NCI-H2171 (cell line): ENCODE measurements at regions not wholly inside any gene's neighbourhood (a gene's known extent, or its start where the extent isn't known, plus 50 kb on each side); places are given as distances from the start of the nearest gene placed in this dataset.

Experiments
- DNase-seq: peaks from one replicate; lab custom pipeline; 2025; lab: John Stamatoyannopoulos, UW

DNA sequence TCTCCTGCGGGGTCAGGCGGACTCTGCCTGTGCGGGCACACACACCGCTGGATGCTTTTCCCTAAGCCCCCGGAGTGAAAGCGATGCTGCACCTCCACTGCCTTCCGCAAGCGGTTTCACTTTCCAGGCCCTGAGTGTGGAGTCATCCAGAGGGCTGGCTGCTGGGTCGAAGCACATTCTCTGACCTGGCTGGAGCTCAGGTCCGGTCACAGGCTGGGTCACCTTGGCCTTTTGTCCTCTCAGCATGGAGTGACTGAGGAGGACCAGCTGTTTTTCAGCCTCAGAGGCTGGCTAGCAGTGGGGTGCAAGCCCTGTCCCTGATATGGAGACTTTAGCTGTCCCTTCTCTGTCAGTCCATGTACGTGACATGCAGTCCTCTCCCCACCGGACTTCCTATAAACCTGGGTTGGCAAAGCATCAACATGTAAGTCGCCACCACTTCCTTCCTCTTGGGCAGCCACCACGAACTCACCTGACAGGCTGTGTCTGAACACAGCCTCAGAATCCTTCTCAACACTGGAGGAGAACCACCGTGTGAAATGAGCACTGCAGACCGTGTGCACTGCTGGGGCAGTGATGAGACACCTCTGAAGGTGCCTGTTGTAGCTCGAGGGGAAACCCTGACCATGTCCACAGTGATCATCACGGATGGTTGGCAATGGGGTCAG lies 51.3 kb downstream of the GADD45G start:
- no peak for DNase-seq

- peak; percentile 80 for DNase-seq
Measured at GRCh38 chr9:89657295-89657694, 52.5 kb downstream of the GADD45G start.

GRCh38 chr9:89657765-89658164 lies 53.0 kb downstream of the GADD45G start:
- DNase-seq: no peak

GRCh38 chr9:89658401-89658800 lies 53.6 kb downstream of the GADD45G start:
- DNase-seq: no peak

DNA sequence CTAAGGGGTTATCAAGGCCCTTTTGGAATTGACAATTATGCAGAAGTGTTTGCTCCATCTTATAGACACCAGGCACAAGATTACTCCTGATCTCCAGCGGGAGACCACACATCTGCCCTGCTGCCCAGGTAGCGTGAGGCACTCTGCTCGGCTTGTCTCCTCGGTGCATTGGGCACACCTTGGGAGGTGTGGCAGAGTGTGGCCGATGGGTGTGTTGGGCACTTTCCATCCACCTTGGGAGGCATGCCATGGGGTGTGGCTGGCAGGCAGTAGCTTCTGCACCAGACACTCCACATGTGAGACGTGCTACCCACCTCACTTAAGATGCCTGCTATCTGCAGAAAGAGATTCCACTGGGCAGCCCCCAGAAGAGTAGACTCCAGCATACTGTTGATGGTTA lies 54.1 kb downstream of the GADD45G start:
- no peak for DNase-seq

DNA sequence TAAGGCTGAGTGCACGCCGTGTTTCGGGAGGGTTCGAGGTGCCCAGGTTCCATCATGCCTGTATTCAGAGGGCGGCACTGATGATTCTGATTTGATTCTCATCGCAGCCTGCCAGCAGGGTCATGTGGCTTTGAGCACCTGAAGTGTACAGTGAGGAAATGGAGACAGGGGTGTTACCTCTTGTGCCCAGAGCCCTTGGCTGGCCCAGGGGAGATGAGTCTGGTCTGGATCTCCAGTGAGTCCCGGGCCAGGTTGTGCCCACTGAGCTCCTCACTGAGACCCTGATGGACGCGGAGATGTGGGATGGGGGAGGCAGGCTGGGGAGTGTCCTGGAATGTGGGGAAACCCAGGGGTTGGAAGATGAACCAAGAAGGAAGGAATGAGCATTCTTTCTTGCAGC lies 54.7 kb downstream of the GADD45G start:
- no peak for DNase-seq

DNA sequence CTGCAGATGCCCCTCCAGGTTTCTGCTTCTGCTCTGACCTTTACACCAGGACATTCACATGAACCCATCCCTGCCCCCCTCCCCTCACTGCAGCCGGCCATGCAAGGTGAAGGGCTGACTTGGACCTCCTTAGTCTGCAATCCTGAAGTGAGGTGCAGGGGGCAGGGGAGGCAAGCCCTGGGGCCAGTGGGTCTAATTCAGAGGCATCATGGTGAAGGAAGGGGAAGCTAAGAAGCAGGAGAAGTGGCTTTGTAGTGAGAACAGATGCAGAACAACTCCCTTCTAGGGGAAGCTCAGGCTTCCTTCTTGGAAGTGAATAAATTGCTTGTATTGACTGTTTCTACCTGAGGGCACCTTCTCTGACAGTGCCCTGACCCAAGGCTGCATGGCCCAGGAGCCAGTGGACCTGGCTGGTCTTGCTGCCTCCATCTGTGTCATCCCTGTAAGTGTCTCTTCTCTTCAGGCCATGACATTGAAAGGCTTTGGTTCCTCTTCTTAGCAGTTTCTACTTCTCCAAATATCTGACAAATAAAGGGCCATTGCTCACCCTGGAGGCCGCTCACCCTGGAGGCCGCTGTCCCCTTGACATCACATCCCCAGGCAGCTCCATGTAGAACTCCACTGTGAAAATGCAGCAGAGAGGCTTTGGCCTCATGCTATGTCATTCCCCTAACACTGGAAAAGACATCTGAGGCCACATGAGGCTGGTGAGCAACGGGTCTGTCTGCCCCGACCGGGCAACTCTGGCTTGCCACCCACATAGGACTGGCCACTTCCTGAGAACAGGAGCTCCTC lies 55.3 kb downstream of the GADD45G start:
- DNase-seq: no peak

- no peak for DNase-seq
Measured at GRCh38 chr9:89661391-89661949, 56.7 kb downstream of the GADD45G start.

DNA sequence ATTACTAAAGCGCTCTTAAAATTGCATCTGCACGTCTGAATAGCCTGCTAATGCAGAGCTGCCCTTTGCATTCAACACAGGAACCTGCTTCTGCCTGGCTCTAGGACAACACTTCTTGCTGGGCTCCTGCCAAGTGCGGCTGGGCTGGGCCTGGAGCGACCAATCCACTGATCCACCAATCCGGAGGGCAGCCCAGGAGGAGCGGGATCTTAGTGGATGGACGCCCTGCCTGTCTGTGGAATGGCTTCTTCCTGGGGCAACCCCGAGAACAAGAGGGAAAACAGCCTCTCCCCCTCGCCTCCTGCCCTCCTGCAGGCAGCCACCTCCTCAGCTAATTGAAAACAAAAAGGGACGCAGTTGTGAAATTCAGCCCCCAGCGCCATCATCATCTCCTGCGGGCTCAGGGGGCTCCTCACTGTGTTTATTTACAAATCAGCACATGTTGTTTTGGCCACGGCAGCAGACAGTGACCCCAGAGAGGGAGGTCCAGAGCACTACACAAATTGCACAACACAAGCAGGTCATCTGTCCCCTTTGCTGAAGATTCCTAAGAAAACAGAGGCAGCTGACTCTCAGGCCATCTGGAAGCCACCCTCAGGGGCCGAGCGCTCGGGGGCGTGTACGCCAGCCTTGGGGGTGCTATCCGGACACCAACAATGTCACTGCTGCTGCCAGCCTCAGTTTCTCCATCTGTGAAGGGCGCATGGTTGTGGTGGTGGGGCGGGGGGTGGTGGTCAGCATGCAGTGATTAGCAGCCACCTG lies 57.3 kb downstream of the GADD45G start:
- DNase-seq: peak; percentile 96

GRCh38 chr9:89662718-89663613 lies 58.2 kb downstream of the GADD45G start:
- no peak for DNase-seq

GRCh38 chr9:89663614-89663970 lies 58.8 kb downstream of the GADD45G start:
- DNase-seq: no peak

- DNase-seq: no peak
Measured at GRCh38 chr9:89664010-89664409, 59.2 kb downstream of the GADD45G start.

DNA sequence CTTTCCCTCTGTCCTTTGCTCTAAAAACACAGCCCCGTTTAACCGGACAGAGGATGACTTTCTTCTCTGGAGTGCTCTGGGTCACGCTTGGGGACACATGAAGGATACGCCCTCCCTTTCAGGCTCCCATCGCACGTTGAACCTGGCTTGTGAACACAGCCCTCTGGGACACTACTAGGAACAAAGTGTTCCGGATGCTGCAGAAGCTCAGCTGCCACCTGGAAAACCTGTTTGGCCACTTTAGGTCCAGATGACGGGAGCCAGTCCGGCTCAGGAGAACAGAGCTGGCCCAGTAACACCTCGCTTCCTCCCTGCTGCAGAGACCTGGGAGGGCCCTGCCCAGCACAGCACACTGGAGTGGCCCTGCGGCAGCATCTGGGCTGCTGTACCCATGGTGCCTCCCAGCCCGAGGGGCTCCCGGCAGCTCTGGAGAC lies 60.1 kb downstream of the GADD45G start:
- DNase-seq: no peak

GRCh38 chr9:89666364-89666763 lies 61.6 kb downstream of the GADD45G start:
- no peak for DNase-seq

GRCh38 chr9:89666950-89667349 lies 62.1 kb downstream of the GADD45G start:
- DNase-seq: no peak

DNA sequence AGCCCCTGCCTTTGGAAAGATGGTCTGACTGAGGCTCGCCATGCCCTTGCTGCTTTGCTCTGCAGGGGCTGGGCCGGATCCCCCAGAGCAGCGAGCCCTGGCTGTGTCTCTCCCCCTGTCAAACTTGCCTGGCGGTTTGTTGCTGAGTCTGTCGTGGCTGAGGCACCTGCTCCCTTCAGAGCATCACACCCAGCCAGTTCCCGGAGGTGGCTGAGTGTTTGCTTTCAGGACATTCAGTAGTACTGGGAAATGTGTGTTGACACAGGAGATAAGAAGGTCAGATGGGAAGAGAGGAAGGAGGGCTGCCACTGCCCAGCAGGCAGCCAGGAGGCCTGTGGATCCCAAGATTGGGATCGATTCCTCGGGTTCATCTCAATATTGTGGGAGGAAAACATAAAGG lies 62.9 kb downstream of the GADD45G start:
- no peak for DNase-seq

GRCh38 chr9:89668216-89668865 lies 63.5 kb downstream of the GADD45G start:
- peak; percentile 43 for DNase-seq

DNA sequence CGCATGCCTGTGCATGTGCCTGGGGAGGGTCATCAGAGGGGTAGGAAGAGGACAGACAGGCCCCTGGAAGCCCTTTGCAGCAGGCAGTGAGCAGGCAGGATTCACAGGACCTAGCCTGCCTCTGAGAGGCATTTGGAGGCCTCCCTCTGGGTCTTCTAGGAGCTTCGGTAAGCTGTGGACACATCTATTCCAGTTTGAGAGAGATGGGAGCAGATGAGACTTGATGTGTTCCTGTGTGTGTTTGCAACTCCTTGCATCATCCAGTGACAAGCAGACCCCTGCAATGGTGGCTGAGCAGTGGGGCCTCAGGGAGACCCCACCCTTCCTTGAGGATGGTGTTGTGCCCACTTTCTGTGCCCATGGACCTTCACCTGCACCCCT lies 64.0 kb downstream of the GADD45G start:
- DNase-seq: no peak

DNA sequence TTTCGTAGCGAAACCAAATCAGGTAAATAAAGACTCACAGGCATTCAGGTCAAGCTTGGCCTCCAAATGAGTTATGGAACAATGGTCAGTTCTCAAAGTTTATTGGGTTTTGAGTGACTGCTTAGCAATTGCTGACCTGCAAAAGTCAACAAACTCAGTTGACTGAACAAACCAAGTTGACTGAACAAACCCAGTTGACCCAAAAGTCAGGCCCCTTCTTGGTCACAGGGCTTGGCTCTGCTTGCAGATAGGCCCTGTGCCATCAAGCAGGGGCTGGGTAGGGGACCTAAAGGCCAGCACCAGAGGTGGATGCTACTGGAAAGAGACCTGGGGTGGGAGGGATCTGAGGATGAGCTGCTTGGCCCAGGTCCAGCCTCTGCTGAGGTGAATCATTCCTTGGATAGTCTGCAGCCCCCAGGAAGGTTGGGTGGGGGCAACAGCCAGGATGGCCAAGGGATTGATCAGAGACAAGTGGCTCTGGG lies 64.6 kb downstream of the GADD45G start:
- DNase-seq: no peak

DNA sequence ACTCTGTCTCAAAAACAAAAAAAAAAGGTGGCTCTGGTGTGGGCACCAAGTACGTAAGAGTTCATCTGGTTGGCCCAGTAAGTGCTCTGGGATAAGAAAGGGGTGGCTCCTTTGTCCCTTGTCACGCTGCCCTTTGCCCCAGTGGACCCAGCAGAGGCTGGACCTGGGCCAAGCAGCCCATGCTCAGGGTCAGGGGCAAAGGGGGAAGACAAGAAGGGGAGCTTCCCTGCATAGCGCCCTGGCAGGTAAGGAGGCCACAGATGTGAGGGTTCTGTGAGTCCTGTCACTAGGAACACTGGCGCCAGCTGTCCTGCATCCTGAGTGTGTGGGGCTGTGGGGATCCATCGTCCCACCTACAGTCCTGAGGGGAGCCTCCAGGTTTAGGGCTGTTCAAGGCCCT lies 65.3 kb downstream of the GADD45G start:
- DNase-seq: no peak
